ENCODE measurements at regions not wholly inside any gene's neighbourhood (a gene's known extent, or its start where the extent isn't known, plus 50 kb on each side); places are given as distances from the start of the nearest gene placed in this dataset.

DNA sequence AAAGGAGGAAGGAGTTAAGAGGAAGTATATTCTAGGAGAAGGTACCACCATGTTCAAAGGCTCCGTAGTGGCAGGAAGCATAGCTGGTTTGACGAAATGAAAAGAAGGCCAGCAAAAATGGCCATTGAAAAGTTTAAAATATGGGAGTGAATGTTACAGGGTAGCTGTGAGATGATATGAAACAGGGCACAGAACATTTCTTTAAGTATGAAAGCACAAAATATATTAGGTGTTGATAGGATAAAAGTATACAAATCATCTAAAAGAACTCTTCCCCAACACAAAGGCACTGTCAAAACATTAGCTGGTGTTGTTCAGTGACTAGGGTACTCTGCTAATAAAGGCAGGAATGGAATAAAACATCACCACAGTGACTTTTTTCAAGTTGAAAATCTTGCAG is 216.2 kb downstream of the LRRN1 start:
- intact Hi-C loops (cut with DNase I) = no loop called here
- DNase-seq (ENCODE audit: low spot score) = no peak

DNA sequence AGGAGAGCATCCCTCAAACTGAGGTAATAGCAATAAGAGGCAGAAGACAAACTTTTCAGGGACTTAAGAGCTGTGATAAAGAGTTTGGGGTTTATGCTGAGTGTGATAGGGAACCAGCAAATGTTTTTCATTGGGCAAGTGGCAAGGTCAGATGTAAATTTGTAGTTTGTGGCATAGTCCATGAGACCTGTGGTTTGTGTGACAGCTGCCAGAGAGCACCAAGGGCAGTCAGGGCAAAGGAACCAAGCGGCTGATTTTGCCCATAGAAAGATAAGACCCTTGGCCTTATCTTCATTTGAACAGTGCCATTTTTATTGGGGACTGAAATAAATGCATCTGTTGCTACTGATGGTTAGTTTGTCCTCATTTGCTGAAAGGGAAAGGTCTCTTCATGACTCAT is 220.3 kb downstream of the LRRN1 start:
- intact Hi-C loops (cut with DNase I) = no loop called here
- no peak for DNase-seq (ENCODE audit: low spot score)

DNA sequence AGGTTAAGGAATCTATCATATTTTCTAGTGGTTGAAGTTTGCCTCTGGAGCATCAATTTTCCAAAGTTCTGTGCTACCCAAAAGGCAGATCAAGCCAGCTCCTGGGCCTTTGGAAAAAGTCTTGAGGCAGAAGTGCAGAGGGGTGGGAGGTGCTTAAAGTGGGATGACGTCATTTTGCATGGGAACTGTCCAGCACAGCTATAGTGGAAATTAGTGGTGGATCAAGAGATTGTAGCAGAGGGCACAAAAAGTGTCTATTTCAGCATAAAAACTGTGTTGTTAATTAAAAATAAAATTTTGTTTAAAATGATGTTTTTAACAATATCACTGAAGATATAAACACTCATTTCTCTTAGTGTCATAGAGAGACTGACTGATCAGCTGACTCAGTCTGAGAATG is 221.9 kb downstream of the LRRN1 start:
- peak; percentile 20 for DNase-seq (ENCODE audit: low spot score)
- intact Hi-C loops (cut with DNase I) = no loop called here

DNA sequence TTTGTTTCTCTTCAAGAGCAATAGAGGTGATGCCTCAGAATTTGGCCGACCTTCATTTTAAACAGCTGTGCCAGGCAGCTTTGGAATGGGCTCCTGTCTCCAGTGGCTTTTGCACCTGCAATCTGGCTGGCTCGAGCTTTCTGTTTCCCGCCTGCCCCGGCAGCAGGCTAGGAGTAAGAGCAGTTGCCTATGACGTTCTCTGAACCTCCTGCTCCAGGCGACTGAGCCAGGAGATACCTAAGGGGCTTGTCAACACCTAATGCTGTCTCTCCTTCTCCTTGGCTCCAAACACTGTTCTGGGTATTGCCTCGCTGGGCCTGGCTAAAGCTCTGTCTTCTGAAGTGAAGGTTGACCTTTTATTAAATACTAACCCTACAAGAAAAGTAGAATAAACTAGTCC is 229.9 kb downstream of the LRRN1 start:
- DNase-seq (ENCODE audit: low spot score) = no peak
- intact Hi-C loops (cut with DNase I) = no loop called here

DNA sequence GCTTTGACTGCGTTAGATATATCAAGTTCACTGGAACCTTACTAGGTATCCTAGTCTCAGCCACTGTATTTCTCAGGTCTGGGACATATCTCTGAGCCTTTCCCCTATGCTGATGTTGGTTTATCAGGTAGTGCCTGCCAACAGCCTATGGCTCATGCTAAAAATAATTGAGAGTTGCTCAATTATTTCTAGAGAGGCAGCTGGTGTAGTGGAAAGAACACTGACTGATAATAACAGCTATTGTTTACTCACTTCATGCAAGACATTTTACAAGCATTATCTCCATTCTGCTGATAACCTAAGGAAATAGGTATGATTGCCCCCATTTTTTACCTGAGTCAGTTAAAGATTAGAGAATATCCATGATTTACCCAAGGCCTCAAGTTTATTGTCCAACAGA is 231.4 kb downstream of the LRRN1 start:
- no peak for DNase-seq (ENCODE audit: low spot score)
- intact Hi-C loops (cut with DNase I) = no loop called here

DNA sequence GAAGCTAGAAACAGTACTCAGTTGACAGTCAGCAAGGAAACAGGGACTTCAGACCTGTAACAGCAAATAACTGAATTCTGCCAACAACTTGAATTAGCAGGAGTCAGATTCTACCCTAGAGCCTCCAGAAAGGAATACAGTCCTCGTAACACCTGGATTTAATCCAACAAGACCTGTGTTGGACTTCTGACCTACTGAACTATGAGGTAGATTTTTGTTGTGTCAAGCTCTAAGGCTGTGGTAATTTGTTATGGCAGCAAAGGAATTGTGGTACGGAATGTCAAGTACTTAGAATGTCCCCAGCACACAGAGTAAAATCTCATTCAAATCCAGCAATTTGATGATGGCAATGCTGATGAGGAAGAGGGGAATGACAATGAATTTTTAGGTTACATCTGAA is 234.1 kb downstream of the LRRN1 start:
- DNase-seq (ENCODE audit: low spot score) = no peak
- intact Hi-C loops (cut with DNase I) = no loop called here

DNA sequence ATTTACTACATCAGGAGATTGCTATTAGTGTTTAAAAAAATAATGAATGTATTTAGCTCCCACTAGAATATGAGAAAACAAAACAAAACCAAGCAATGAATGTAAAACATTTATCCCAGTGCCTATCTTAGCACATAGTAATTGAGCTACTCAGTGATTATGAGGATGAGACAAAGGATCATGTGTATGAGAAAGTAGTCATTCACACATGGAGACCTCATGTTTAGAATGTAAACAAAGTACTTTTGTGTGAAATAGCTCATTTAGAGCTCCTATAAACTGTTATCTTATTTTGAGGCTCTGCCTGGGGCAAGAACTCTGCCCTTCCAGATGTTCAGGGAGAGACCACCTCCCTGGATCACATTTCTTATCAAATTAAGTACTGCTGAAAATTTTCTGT is 236.8 kb downstream of the LRRN1 start:
- intact Hi-C loops (cut with DNase I) = no loop called here
- DNase-seq (ENCODE audit: low spot score) = no peak

DNA sequence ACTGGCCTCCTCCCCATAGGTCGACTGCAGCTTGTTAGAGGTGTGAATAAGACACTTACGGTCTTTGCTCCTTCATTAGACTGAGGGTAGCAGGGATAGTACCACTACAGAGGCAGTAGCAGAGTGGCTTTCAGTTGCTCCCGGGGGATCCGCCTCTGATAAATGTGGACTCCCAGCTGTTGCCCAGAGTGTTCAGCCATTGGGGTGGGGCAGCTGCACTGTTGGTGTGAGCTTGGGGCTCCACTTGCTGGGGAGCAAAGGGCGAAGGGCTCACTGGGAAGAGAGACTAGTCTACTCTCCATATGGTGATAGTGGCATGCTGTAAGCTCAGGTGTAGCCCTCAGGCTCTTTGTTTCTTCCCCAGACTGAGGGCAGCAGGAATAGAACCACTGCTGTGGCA is 239.1 kb downstream of the LRRN1 start:
- intact Hi-C loops (cut with DNase I) = no loop called here
- no peak for DNase-seq (ENCODE audit: low spot score)

DNA sequence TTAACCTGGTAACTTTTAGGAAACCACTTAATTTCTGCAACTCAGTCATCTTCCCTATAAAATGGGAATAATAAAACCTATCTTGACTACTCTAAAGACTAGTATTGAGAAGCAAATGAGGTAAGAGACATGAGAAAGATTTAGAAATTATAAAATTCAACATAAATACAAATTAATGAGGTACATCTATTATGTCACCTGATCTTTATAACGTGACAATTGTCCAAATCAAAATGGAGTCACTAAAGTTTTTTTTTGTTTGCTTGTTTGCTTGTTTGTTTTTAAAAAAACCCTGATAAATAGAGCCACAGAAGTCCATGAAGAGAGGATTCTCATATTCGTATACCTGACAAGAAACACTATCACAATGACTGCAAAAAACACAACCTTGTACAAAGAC is 242.8 kb downstream of the LRRN1 start:
- no peak for DNase-seq (ENCODE audit: low spot score)
- intact Hi-C loops (cut with DNase I) = no loop called here

DNA sequence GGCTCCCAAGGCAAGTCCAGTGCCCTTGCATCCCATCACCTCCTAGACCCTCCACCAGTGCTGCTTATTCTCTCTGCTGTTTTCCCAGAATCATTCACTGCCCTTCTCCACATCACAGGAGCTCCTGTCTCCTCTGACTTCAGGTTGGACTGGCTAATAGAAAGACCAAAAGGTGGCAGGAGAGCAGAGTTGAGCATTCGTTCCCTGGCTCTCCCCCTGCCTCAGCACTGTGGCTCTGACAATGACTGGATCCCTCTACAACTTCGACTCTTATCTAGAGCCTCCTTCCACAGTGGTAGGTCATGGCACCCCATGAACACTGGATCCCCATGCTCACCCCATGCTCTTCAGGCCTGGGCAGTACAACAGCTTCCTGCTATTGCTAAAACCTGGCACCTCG is 243.6 kb downstream of the LRRN1 start:
- intact Hi-C loops (cut with DNase I) = no loop called here
- no peak for DNase-seq (ENCODE audit: low spot score)

DNA sequence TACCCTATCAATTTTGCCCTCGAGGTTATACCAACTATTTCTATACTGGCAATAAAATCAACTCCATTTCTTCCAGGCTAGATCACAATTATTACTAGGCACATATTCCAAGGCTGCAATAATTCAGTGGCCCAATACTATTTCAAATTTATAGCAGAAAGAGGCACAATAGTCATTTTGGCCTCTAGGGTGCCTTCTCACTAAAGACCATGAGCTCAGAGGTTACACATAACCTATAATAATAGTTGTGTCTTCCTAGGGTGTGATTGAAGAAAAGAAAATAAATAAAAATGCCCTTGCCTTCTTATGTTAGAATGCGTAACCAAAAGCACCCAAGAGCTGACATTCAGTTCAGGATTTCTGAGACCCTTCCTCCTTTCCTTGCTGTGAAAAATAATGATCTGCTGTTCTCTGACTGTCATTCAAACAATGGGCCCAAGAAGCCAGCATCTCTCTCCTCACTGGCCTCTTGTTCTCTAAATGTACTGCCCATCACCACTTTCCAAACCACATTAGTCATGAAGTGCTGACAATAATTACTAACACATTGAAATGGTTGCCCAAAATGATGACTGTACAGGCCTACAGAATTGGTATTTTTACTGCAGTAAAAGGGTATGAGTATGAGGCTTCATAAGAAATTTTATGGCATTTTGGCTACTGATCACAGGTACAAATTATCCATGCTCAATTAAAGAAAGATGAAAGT is 244.8 kb downstream of the LRRN1 start:
- DNase-seq (ENCODE audit: low spot score) = no peak
- intact Hi-C loops (cut with DNase I) = no loop called here

DNA sequence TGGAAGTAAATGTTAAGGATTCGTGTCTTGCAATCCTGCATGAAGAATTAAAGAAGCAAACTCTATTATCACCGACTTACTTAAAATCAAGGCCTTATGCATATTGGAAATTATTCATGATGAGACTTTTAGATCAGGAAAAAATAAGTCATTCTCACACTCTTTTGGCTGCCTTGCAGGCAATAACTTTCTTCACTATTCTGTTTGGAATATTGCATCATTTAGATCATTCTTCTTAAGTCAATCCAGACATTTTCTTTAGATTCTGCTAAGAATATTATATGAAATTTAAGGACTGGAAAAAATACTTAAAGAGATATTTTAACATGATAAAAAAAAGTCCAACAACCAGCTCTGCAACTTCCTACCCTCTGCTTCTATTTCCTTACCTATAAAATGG is 245.4 kb downstream of the LRRN1 start:
- no peak for DNase-seq (ENCODE audit: low spot score)
- intact Hi-C loops (cut with DNase I) = no loop called here

DNA sequence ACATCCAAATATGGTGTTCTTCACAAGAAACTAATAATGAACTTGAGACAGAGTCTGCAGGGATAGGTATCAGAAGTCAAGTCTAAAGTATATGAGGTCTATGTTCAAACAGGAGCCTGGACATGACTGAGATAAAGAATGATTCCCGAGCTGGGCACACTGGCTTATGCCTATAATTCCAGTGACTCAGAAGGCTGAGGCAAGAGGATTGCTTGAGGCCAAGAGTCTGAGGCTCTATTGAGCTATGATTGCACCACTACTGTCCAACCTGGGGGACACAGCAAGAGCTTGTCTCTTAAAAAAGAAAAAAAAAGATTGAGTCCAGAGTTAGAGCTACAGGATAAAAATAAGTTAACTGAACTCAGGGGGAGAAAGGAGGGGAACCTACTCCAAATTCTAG is 246.5 kb downstream of the LRRN1 start:
- intact Hi-C loops (cut with DNase I) = no loop called here
- no peak for DNase-seq (ENCODE audit: low spot score)

DNA sequence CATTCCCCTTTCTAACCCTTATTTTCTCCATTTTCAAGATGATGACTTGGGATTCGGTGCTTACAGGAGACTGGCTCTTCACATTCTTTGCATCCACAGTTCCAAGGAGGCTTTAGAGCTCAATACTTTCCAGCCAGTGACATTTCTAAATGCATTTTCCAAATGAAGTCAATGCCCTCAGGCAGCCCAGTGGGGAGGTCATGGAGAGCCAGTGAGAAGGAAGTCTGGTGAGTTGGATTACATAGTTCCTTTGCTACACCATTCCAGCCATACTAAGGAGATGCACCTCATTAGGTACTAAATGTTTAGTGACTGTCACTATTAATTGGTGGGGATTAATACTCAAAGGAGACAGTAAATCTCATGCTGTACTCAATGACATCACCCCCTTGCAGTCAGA is 248.1 kb downstream of the LRRN1 start:
- intact Hi-C loops (cut with DNase I) = no loop called here
- no peak for DNase-seq (ENCODE audit: low spot score)

DNA sequence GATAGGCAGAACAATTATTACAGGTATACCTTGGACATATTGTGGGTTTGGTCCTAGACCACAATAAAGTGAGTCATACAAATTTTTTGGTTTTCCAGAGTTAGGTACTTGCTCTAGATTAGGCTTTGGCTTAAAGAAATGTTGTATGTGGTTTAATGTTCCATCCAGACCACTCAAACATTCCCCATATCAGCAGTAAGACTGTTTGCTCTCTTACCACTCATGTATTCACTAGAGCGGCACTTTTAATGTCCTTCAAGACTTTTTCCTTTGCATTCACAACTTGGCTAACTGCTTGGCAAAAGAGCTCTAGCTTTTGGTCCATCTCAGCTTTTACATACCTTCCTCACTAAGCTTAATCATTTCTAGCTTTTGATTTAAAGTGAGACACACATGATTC is 250.5 kb upstream of the SETMAR start:
- intact Hi-C loops (cut with DNase I) = no loop called here
- DNase-seq (ENCODE audit: low spot score) = no peak

DNA sequence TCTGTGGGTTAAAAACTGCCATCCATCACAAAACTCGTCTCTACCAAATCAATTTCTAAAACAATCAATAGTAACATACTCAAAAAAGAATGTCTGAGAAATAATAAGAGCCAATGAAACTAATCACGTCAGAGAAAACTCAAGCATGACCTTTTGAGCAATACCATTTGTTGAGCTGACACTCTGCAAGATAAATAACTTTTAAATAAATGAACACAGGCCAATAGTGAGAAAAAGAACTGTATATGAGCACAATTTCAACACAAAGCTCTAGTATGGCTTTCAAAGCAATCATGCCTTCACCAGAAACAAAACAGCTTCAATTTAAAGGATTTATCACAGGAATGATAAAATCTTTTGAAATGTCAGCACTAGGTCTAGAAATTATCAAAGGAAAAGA is 249.2 kb upstream of the SETMAR start:
- intact Hi-C loops (cut with DNase I) = no loop called here
- DNase-seq (ENCODE audit: low spot score) = no peak

DNA sequence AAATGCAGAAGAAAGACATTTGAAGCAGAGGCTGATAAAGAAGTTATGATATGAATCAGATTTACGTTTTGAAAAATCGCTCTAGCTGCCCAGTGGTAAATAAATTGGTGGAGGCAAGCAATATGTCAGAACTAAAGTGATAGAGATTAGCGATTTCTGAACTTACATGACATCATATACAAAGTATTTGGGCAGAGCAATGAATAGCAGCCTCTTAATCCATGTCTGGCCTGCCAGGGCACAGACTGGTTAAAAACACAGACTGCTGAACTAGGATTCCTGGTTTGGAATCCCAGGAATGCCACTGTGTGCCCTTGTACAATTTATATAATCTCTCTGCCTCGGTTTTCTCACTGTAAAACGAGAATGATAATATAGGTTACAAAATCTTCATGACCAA is 243.1 kb upstream of the SETMAR start:
- no peak for DNase-seq (ENCODE audit: low spot score)

DNA sequence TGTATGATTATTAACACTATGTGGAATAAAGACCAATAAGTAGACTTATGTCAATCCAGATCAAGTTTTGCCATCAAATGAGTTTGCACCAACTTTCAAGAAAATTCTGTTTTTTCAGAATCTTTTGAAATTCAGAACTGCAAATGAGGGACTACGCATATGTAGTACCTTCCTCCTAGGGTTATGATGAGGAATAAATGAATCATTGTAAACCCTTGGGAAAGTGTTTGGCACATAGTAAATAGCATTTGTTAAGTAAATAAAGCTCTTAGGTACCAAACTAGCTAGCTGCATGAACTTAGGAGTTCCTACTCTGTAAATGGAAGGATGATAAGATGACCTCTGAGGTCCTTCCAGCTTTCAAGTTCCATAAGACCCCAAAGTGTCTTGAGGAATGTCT is 242.6 kb upstream of the SETMAR start:
- intact Hi-C loops (cut with DNase I) = no loop called here
- no peak for DNase-seq (ENCODE audit: low spot score)

More for the DNA sequence above, 243.1 kb upstream of the SETMAR start:
- intact Hi-C loops (cut with DNase I) = no loop called here

DNA sequence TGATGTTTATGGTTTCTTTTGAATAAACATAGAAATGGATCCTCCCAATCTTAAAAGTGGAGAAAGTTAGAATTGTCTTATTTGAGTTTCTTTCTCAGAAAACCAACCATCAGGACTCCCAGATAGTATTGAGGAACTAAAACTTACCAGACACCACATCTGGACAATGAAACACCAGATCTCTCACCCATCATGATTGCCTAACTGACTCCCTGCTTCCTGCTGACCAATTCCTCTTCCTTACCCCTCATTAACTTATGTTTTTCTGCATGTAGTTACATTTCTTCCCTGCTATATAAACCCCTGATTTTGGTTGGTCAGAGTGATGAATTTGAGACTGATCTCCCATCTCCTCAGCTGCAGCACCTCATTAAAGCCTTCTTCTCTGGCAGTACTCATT is 242.0 kb upstream of the SETMAR start:
- intact Hi-C loops (cut with DNase I) = no loop called here
- DNase-seq (ENCODE audit: low spot score) = no peak

DNA sequence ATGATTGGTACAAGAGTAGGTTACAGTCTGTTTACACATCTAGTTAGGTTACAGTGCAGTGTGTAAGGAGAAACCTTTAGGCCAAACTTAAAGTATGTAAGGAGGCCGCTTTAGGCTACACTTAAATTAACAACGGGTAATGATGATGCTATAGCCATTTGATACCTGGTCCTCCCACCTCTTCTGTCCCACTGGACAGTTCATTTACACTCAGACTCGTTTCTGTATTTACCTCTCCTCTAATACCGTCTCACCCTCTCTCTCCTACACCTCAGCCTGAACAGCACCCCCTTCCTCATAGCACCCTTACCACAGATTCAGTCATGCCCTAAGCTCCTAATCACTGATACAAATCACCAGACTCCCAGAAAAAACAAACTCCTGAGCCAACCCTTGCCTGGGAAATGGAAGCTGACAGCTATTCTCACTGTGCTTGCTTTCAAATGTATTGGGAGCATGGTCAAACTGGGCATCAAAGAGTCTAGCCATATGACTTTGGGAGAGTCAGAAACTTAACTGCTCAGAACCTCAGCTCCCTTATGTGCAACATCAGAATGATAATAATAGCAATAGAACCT is 241.3 kb upstream of the SETMAR start:
- intact Hi-C loops (cut with DNase I) = no loop called here

DNA sequence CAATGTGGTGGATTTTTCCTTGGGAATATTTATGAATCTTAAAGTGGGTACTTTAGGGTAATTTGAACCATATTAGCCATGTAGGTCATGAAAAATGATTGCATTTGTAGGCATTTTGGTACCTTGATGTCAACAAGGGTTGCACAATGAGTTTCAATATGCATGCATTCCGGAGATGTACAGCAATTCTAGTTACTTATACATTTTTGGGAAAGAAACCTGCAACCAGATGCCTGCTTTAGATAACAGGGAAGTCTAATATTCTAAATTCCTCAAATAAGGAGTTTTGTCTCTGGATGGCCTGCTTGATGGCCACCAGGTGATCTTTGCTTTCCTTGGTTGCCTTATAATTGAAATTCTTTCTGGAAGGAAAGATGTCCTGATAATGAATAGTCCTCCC is 240.5 kb upstream of the SETMAR start:
- DNase-seq (ENCODE audit: low spot score) = no peak
- intact Hi-C loops (cut with DNase I) = no loop called here

More for the DNA sequence above, 241.3 kb upstream of the SETMAR start:
- DNase-seq (ENCODE audit: low spot score) = no peak

Measured in posterior vena cava (tissue), 2 donors.